ENCODE measurements at regions not wholly inside any gene's neighbourhood (a gene's known extent, or its start where the extent isn't known, plus 50 kb on each side); places are given as distances from the start of the nearest gene placed in this dataset.
"Not testable (repeated sequence)": the region's sequence is repeated elsewhere in the genome, so short reads cannot be mapped to it uniquely, and the experiment has no call there.

- peak; percentile 56 for DNase-seq
Measured at GRCh38 chr12:75658901-75659823, 147.8 kb upstream of the KRR1 start.

- peak; percentile 44 for DNase-seq
Measured at GRCh38 chr12:75658286-75658685, 146.9 kb upstream of the KRR1 start.

- no peak for DNase-seq
Measured at GRCh38 chr12:75657831-75658230, 146.4 kb upstream of the KRR1 start.

- DNase-seq: not testable (repeated sequence)
Measured at GRCh38 chr12:75657354-75657753, 145.9 kb upstream of the KRR1 start.

GRCh38 chr12:75656648-75657047, 145.2 kb upstream of the KRR1 start:
- no peak for DNase-seq

- no peak for DNase-seq
Measured at GRCh38 chr12:75656210-75656609, 144.8 kb upstream of the KRR1 start.

GRCh38 chr12:75655315-75655806, 144.0 kb upstream of the KRR1 start:
- DNase-seq: no peak

GRCh38 chr12:75651342-75651695, 139.9 kb upstream of the KRR1 start:
- peak; percentile 85 for DNase-seq

GRCh38 chr12:75650595-75651341, 139.4 kb upstream of the KRR1 start:
- DNase-seq: peak; percentile 70

- DNase-seq: no peak
Measured at GRCh38 chr12:75650100-75650499, 138.7 kb upstream of the KRR1 start.

- DNase-seq: no peak
Measured at GRCh38 chr12:75648856-75649255, 137.4 kb upstream of the KRR1 start.

GRCh38 chr12:75646329-75647210, 135.2 kb upstream of the KRR1 start:
- no peak for DNase-seq

- DNase-seq: no peak
Measured at GRCh38 chr12:75644472-75645072, 133.2 kb upstream of the KRR1 start.

GRCh38 chr12:75643119-75643518, 131.7 kb upstream of the KRR1 start:
- DNase-seq: not testable (repeated sequence)

- DNase-seq: no peak
Measured at GRCh38 chr12:75642226-75642625, 130.8 kb upstream of the KRR1 start.

GRCh38 chr12:75641031-75641780, 129.8 kb upstream of the KRR1 start:
- DNase-seq: peak; percentile 30

- DNase-seq: no peak
Measured at GRCh38 chr12:75638792-75639191, 127.4 kb upstream of the KRR1 start.

GRCh38 chr12:75636607-75637006, 125.2 kb upstream of the KRR1 start:
- peak; percentile 22 for DNase-seq

GRCh38 chr12:75635606-75636444, 124.4 kb upstream of the KRR1 start:
- no peak for DNase-seq
